Pancreas (tissue), 10 donors: ENCODE measurements at regions not wholly inside any gene's neighbourhood (a gene's known extent, or its start where the extent isn't known, plus 50 kb on each side); places are given as distances from the start of the nearest gene placed in this dataset.
A peak's percentile ranks its signal among the peaks of the same experiment; 100 is the strongest.

Experiments
- ATAC-seq, 4 donors: fragments of 200-7000 bp; cut with Tn5 transposase; one replicate each; pipeline versions ENCODE4 v1.8.0 to v1.9.1; 2020; ENCODE audit warnings: mild to moderate bottlenecking in 4 of 4, moderate library complexity in 4 of 4
- DNase-seq, 6 donors: peaks; one replicate each; pipeline ENCODE4 v3.0.0-alpha.2; 2020
- FAIRE-seq: peaks from 2 replicates; lab custom pipeline; 2012; peaks lifted over from hg19 to GRCh38; lab: Jason Lieb, UNC
- H3K27ac ChIP-seq, 4 donors: fragments of 200-600 bp; sonication (generic); 1 replicate in 3 of 4; 2 replicates in 1 of 4; pipeline versions ENCODE4 v1.5.0 to v1.8.0; 2020
- H3K27me3 ChIP-seq, 4 donors: fragments of 200-600 bp; one replicate each; pipeline ENCODE4 v1.8.0; 2021
- H3K36me3 ChIP-seq, 3 donors: fragments of 200-600 bp; sonication (generic) in 1 of 3; one replicate each; pipeline versions ENCODE4 v1.5.0 to v1.8.0; 2020 to 2021
- H3K4me1 ChIP-seq, 3 donors: fragments of 200-600 bp; one replicate each; pipeline ENCODE4 v1.8.0; 2021
- H3K4me3 ChIP-seq, 4 donors: fragments of 200-600 bp; sonication (generic) in 2 of 4; one replicate each; pipeline versions ENCODE4 v1.5.0 to v1.8.0; 2020 to 2021
- H3K9me3 ChIP-seq, 4 donors: fragments of 200-600 bp; one replicate each; pipeline ENCODE4 v1.8.0; 2021
- WGBS, 2 donors: extraction: QIAGEN DNeasy Blood & Tissue Kit; methylation state at CpG; one replicate each; pipeline ENCODE4 v1.1.7; 2013; 5-methylcytosine and 5-hydroxymethylcytosine counted together
- intact Hi-C, 3 donors: fragments of 100-400 bp; cut with DNase I; formaldehyde crosslinking; loops; one replicate each; pipeline versions ENCODE4 v1.11.1 to v1.14.2; 2022
- TF ChIP-seq, protein P1 (sequence below), 4 donors: fragments of 200-600 bp; sonication (generic) in 3 of 4; IDR thresholded peaks; one replicate each; pipeline versions ENCODE4 v1.5.0 to v1.8.0; 2021; ENCODE audit warnings: antibody characterized with exemption in 4 of 4
- donor health status: healthy with polysubstance abuse.
- donor health status: DM: no; HTN: no; CAD: no; lungs with moderate emphysema.
- donor health status: DM: no; HTN: no; CAD: no.
- donor health status: control.
- donor health status: control.
- donor health status: Bipolar disorder and iron deficiency.
- donor health status: DM: yes; HTN: yes; CAD: no.
- donor health status: DM: no; HTN: no; CAD: no.
- donor health status: DM: no; HTN: no; CAD: no.
- donor health status: DM: yes; HTN: yes; CAD: no.

DNA sequence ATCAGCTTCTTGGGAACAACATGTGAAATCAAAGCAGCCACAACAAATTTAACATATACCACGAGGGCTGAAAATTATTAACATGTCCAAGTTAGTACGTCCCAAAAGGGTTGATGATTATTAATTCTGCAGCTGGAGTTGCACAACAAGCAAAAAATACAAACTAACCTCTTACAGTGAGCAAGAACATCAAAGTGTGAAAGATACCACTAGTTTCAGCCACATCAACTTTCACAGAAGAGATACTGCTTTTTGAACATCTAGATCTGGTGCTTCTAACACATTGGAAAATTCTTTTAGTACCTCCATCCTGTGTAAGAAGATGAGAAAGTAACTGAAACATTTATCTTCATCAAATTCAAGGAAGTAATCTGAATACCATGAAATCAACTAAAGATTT is 334.1 kb downstream of the PCDH7 start:
- no peaks in the 10 kb centered on the region for H3K9me3 ChIP-seq
- FAIRE-seq (no peak), ATAC-seq (no peak), DNase-seq (no peak)
- intact Hi-C loops: no loop called here
- H3K27ac ChIP-seq: no peak overlapping the region
- H3K27me3 ChIP-seq: no peaks in the 10 kb centered on the region
- H3K4me3 ChIP-seq: no peak overlapping the region
- 28 to 37% methylated on average over 2 of the region's 2 CpGs for WGBS, 2 donors
- no peaks in the 10 kb centered on the region for H3K4me1 ChIP-seq
- no peaks in the 10 kb centered on the region for H3K36me3 ChIP-seq
- TF ChIP-seq, protein P1, sequence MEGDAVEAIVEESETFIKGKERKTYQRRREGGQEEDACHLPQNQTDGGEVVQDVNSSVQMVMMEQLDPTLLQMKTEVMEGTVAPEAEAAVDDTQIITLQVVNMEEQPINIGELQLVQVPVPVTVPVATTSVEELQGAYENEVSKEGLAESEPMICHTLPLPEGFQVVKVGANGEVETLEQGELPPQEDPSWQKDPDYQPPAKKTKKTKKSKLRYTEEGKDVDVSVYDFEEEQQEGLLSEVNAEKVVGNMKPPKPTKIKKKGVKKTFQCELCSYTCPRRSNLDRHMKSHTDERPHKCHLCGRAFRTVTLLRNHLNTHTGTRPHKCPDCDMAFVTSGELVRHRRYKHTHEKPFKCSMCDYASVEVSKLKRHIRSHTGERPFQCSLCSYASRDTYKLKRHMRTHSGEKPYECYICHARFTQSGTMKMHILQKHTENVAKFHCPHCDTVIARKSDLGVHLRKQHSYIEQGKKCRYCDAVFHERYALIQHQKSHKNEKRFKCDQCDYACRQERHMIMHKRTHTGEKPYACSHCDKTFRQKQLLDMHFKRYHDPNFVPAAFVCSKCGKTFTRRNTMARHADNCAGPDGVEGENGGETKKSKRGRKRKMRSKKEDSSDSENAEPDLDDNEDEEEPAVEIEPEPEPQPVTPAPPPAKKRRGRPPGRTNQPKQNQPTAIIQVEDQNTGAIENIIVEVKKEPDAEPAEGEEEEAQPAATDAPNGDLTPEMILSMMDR (IDR thresholded peaks at IDR 0.05): no peak

DNA sequence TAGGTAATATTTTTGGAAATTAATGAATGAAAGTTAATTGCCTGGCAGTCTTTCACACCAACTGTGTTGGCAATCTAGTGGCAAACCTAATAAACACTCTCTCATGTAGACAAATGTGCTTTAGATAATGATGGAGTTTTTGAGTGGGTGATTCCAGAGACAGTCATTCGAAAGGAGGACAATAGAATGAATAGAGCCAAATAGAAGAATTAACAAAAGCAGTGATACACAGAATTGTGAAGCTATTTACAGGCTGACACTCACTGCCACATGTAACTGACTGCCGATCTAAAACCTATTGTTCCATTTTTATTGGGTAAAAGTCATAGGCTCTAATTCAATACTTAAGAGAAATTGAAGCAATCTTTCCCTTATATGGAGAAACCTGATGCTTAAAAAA is 338.5 kb downstream of the PCDH7 start:
- ATAC-seq: no peak
- DNase-seq: no peak
- H3K4me3 ChIP-seq: no peak overlapping the region
- TF ChIP-seq, protein P1 (IDR thresholded peaks at IDR 0.05): no peak
- H3K4me1 ChIP-seq: no peaks in the 10 kb centered on the region
- FAIRE-seq: no peak
- H3K36me3 ChIP-seq: no peaks in the 10 kb centered on the region
- H3K27me3 ChIP-seq: no peaks in the 10 kb centered on the region
- H3K27ac ChIP-seq: no peak overlapping the region
- no peaks in the 10 kb centered on the region for H3K9me3 ChIP-seq
- WGBS, 2 donors: 49 to 55% methylated on average over 2 of the region's 2 CpGs
- intact Hi-C loops: no loop called here

DNA sequence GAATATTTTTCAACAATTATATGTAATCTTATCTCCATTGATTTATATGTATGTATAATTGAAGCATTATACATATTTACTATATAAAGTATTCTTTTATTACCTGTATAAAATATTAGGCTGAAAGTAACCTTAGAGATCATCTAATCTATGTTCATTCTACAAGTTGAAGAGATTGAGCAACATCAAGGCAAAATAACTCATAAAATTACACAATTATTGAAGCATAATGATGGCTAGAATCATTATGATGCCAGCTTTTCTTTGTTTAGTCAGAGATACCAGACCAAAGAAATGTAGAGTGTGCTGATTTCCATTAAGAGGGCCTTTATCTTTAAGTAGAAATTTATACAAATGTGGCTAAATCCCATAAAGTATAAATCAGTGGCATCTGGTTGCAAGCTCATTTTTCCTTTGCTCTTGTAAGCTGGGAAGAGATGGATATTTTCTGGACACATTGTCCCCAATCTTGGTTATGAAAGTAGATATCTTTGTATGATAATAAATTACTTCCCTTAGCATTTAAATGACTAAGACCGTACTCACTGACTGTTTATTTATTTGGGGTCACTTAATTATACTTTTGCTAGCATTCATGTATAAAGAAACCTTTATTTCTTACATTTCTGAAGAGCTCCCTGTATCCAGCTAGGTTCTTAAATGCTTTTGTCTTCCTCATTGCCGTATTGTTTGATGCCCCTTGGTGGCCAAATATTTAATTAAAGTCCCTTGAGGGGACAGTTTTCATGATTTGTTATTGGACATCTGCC is 339.8 kb downstream of the PCDH7 start:
- Histone ChIP-seq H3K4me3 (no peak overlapping the region), H3K27ac (no peak overlapping the region), H3K27me3 (no peaks in the 10 kb centered on the region), H3K36me3 (no peaks in the 10 kb centered on the region), H3K4me1 (no peaks in the 10 kb centered on the region), H3K9me3 (no peaks in the 10 kb centered on the region)
- intact Hi-C loops: no loop called here
- ATAC-seq (no peak), FAIRE-seq (no peak), DNase-seq (no peak)
- TF ChIP-seq, protein P1 (IDR thresholded peaks at IDR 0.05): no peak
- 52 to 53% methylated on average over 2 of the region's 2 CpGs for WGBS, 2 donors

DNA sequence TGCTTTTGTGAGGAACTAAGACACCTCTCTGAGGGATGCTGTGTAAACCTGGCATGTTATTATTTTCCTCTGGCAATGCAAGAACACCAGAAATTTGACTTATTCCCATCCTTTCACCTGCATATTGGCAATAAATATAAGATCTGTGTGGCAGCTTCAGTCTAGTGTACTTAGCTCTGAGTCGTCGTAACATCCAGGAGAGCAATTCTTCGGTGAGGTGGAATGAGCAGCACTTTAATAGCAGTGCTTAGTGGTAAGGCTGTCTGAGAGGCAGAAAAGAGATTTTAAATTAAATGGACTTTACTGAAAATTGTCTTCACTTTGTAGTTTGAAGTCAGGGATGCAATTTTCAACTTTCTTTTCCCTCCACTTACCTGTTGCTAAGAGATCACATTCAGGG is 344.9 kb downstream of the PCDH7 start:
- Histone ChIP-seq H3K27me3 (no peaks in the 10 kb centered on the region), H3K4me3 (no peak overlapping the region), H3K9me3 (no peaks in the 10 kb centered on the region), H3K4me1 (no peaks in the 10 kb centered on the region), H3K36me3 (no peaks in the 10 kb centered on the region), H3K27ac (no peak overlapping the region)
- ATAC-seq (peak in 1 of 4 donors; percentile 58), FAIRE-seq (no peak), DNase-seq (no peak)
- TF ChIP-seq, protein P1 (IDR thresholded peaks at IDR 0.05): no peak
- intact Hi-C loops: no loop called here
- 82 to 84% methylated on average over 3 of the region's 3 CpGs for WGBS, 2 donors
